Vagina (tissue), 2 donors: ENCODE measurements at regions not wholly inside any gene's neighbourhood (a gene's known extent, or its start where the extent isn't known, plus 50 kb on each side); places are given as distances from the start of the nearest gene placed in this dataset.

ENCODE experiments used
- POLR2A ChIP-seq, 2 donors: fragments of 450-650 bp; IDR thresholded peaks; one replicate each; pipeline ENCODE4 v1.6.1; 2017; ENCODE audit warnings: antibody characterized with exemption in 2 of 2, mild to moderate bottlenecking in 2 of 2, moderate library complexity in 2 of 2
- POLR2AphosphoS5 ChIP-seq, 2 donors: sonication (generic); formaldehyde crosslinking; IDR thresholded peaks; one replicate each; pipeline ENCODE4 v1.9.0; 2017; ENCODE audit warnings: antibody characterized with exemption in 2 of 2, mild to moderate bottlenecking in 2 of 2, low read depth in 1 of 2; ENCODE audit not compliant: insufficient read depth in 1 of 2
- TF ChIP-seq, protein P1 (sequence below), 3 experiments: fragments of 450-650 bp in 2 of 3; fragments of 200-600 bp in 1 of 3; sonication (generic) in 1 of 3; IDR thresholded peaks; one replicate each; pipeline ENCODE4 v1.5.1; 2017 to 2019; ENCODE audit warnings: antibody characterized with exemption in 3 of 3, mild to moderate bottlenecking in 2 of 3, moderate library complexity in 2 of 3

GRCh38 chr16:86371083-86371803, 139.1 kb upstream of the FOXF1 start:
- TF ChIP-seq, protein P1, sequence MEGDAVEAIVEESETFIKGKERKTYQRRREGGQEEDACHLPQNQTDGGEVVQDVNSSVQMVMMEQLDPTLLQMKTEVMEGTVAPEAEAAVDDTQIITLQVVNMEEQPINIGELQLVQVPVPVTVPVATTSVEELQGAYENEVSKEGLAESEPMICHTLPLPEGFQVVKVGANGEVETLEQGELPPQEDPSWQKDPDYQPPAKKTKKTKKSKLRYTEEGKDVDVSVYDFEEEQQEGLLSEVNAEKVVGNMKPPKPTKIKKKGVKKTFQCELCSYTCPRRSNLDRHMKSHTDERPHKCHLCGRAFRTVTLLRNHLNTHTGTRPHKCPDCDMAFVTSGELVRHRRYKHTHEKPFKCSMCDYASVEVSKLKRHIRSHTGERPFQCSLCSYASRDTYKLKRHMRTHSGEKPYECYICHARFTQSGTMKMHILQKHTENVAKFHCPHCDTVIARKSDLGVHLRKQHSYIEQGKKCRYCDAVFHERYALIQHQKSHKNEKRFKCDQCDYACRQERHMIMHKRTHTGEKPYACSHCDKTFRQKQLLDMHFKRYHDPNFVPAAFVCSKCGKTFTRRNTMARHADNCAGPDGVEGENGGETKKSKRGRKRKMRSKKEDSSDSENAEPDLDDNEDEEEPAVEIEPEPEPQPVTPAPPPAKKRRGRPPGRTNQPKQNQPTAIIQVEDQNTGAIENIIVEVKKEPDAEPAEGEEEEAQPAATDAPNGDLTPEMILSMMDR (IDR thresholded peaks at IDR 0.05) = no peak
- TF ChIP-seq POLR2A (IDR thresholded peaks at IDR 0.05) (no peak), POLR2AphosphoS5 (IDR thresholded peaks at IDR 0.05; ENCODE audit: insufficient read depth in 1 of 2, low read depth in 1 of 2) (no peak)
